GM19023 (cell line): ENCODE measurements at regions not wholly inside any gene's neighbourhood (a gene's known extent, or its start where the extent isn't known, plus 50 kb on each side); places are given as distances from the start of the nearest gene placed in this dataset.

Experiments
- ATAC-seq: cut with Tn5 transposase; IDR thresholded peaks from one replicate; pipeline ENCODE4 v1.9.1; 2021; ENCODE audit warnings: mild to moderate bottlenecking, moderate library complexity; ENCODE audit not compliant: unreplicated experiment

- no peak for ATAC-seq
These were observed 692.1 kb downstream of the DNAJB9 start for GRCh38 chr7:109261781-109262180.

GRCh38 chr7:109266610-109267009, 696.9 kb downstream of the DNAJB9 start:
- no peak for ATAC-seq

- ATAC-seq: no peak
These were observed 706.7 kb downstream of the DNAJB9 start for GRCh38 chr7:109276348-109276747.

GRCh38 chr7:109282726-109283125, 713.1 kb downstream of the DNAJB9 start:
- no peak for ATAC-seq

- no peak for ATAC-seq
These were observed 715.3 kb downstream of the DNAJB9 start for GRCh38 chr7:109284943-109285342.

GRCh38 chr7:109295158-109295557, 725.5 kb downstream of the DNAJB9 start:
- ATAC-seq: no peak

- no peak for ATAC-seq
These were observed 739.1 kb downstream of the DNAJB9 start for GRCh38 chr7:109308816-109309215.

- no peak for ATAC-seq
These were observed 740.1 kb downstream of the DNAJB9 start for GRCh38 chr7:109309790-109310189.

GRCh38 chr7:109318136-109318535, 748.5 kb downstream of the DNAJB9 start:
- no peak for ATAC-seq

- no peak for ATAC-seq
These were observed 753.2 kb downstream of the DNAJB9 start for GRCh38 chr7:109322833-109323232.

GRCh38 chr7:109331423-109331822, 761.7 kb downstream of the DNAJB9 start:
- ATAC-seq: no peak

- ATAC-seq: no peak
These were observed 766.3 kb downstream of the DNAJB9 start for GRCh38 chr7:109335951-109336350.

- ATAC-seq: no peak
These were observed 766.9 kb downstream of the DNAJB9 start for GRCh38 chr7:109336531-109336930.

GRCh38 chr7:109343678-109344077, 774.0 kb downstream of the DNAJB9 start:
- ATAC-seq: no peak

- no peak for ATAC-seq
These were observed 781.8 kb downstream of the DNAJB9 start for GRCh38 chr7:109351493-109351892.

GRCh38 chr7:109354000-109354399, 784.3 kb downstream of the DNAJB9 start:
- no peak for ATAC-seq

- no peak for ATAC-seq
These were observed 784.9 kb downstream of the DNAJB9 start for GRCh38 chr7:109354552-109354951.

GRCh38 chr7:109375823-109376222, 806.1 kb downstream of the DNAJB9 start:
- no peak for ATAC-seq

- no peak for ATAC-seq
These were observed 806.9 kb downstream of the DNAJB9 start for GRCh38 chr7:109376576-109376975.

- ATAC-seq: no peak
These were observed 807.6 kb downstream of the DNAJB9 start for GRCh38 chr7:109377076-109377884.

GRCh38 chr7:109386959-109387358, 817.3 kb downstream of the DNAJB9 start:
- ATAC-seq: no peak

- no peak for ATAC-seq
These were observed 817.9 kb downstream of the DNAJB9 start for GRCh38 chr7:109387530-109387929.

GRCh38 chr7:109391240-109391639, 821.6 kb downstream of the DNAJB9 start:
- ATAC-seq: no peak
